Sigmoid colon (tissue), 4 donors: ENCODE measurements at regions not wholly inside any gene's neighbourhood (a gene's known extent, or its start where the extent isn't known, plus 50 kb on each side); places are given as distances from the start of the nearest gene placed in this dataset.

Experiments used
- EP300 ChIP-seq, 4 donors: sonication (generic); formaldehyde crosslinking; IDR thresholded peaks; one replicate each; pipeline ENCODE4 v1.6.1; 2017; ENCODE audit warnings: antibody characterized with exemption in 4 of 4
- POLR2A ChIP-seq, 2 donors: fragments of 450-650 bp; IDR thresholded peaks; one replicate each; pipeline ENCODE4 v1.6.1; 2016; ENCODE audit warnings: antibody characterized with exemption in 2 of 2, mild to moderate bottlenecking in 2 of 2, moderate library complexity in 2 of 2
- POLR2AphosphoS5 ChIP-seq, 4 donors: sonication (generic); formaldehyde crosslinking; IDR thresholded peaks; one replicate each; pipeline ENCODE4 v1.6.1; 2017; ENCODE audit warnings: antibody characterized with exemption in 4 of 4
- TF ChIP-seq, protein P1 (sequence below), 4 experiments: fragments of 450-650 bp in 3 of 4; fragments of 200-600 bp in 1 of 4; IDR thresholded peaks; one replicate each; pipeline ENCODE4 v1.5.1; 2016 to 2019; ENCODE audit warnings: antibody characterized with exemption in 4 of 4, mild to moderate bottlenecking in 3 of 4, moderate library complexity in 2 of 4

DNA sequence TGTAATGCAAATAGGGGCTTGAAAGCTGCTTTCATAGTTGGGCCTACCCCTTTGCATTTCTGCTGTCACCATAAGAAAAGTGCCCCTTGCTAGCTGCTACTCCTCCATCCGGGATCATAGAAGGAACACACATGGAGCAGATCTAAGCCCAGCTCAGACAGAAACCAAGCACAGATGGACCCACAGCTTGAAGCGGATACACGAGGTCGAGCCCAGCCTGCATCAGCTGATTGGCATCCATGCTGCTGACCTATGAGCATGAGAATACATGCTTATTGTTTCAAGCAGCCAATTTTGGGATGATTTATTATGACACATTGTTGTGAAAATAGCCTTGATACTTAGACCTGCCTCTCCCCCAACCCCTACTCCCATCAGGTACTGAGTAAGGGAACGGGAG lies 109.2 kb downstream of the ZNF467 start:
- TF ChIP-seq, protein P1, sequence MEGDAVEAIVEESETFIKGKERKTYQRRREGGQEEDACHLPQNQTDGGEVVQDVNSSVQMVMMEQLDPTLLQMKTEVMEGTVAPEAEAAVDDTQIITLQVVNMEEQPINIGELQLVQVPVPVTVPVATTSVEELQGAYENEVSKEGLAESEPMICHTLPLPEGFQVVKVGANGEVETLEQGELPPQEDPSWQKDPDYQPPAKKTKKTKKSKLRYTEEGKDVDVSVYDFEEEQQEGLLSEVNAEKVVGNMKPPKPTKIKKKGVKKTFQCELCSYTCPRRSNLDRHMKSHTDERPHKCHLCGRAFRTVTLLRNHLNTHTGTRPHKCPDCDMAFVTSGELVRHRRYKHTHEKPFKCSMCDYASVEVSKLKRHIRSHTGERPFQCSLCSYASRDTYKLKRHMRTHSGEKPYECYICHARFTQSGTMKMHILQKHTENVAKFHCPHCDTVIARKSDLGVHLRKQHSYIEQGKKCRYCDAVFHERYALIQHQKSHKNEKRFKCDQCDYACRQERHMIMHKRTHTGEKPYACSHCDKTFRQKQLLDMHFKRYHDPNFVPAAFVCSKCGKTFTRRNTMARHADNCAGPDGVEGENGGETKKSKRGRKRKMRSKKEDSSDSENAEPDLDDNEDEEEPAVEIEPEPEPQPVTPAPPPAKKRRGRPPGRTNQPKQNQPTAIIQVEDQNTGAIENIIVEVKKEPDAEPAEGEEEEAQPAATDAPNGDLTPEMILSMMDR (IDR thresholded peaks at IDR 0.05), result no peak
- TF ChIP-seq POLR2AphosphoS5 (IDR thresholded peaks at IDR 0.05), result no peak
- TF ChIP-seq POLR2A (IDR thresholded peaks at IDR 0.05), result no peak
- TF ChIP-seq EP300 (IDR thresholded peaks at IDR 0.05), result no peak
